GM19455 (cell line): ENCODE measurements at regions not wholly inside any gene's neighbourhood (a gene's known extent, or its start where the extent isn't known, plus 50 kb on each side); places are given as distances from the start of the nearest gene placed in this dataset.
"Not testable (repeated sequence)": the region's sequence is repeated elsewhere in the genome, so short reads cannot be mapped to it uniquely, and the experiment has no call there.

Source experiments
- ATAC-seq: cut with Tn5 transposase; IDR thresholded peaks from one replicate; pipeline ENCODE4 v1.9.1; 2021; ENCODE audit not compliant: unreplicated experiment

DNA sequence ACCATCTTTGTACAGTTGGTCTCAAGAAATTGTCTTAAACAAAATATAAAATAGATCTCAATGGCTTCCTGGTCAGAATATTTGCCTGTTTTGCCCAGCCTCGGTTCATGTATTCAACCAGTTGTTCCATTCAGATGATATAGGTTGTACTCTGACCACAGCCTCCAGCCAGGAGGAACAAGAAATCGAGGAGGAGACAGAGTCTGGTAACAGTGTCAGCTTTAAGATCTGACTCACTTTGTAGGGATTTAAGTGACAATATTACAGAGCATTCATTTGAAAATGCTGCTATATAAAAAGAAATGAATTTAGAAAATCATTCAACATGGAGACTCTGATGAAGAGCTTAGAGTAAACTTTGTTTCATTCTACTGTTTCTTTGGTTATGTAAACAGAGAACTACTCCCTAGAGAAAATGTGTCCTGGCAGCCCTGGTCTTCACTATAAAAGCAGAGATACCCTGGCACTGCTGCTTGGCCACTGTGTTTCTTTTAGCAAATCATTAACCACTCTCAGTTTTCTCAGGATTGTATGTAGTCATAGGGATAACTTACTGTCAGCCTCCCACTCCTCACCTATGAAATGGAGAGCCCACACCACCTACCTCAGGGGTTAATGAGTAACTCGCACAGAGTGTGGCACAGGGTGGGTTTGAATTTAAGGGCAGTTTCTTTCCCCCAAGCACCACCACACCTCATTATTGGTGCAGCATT is 53.5 kb downstream of the PAGE2 start:
- no peak for ATAC-seq

DNA sequence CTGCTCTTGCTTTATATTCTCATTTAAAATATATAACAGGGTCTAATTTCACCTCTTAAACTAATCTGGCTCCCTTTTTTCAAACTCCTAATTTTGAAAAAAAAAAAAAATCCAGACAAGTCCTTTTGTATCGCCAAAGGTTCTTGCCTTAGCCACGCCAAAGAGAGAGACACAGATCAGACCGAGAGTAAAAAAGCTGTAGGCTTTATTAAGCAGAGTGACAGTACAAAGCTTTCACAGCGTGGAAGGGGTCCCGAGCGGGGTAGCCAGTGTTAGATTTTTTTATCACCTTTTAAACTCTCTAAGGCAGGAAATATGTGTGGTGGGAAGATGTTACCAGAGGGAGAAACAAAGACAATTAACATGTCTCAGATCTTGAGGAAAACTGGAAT is 54.1 kb downstream of the PAGE2 start:
- no peak for ATAC-seq

DNA sequence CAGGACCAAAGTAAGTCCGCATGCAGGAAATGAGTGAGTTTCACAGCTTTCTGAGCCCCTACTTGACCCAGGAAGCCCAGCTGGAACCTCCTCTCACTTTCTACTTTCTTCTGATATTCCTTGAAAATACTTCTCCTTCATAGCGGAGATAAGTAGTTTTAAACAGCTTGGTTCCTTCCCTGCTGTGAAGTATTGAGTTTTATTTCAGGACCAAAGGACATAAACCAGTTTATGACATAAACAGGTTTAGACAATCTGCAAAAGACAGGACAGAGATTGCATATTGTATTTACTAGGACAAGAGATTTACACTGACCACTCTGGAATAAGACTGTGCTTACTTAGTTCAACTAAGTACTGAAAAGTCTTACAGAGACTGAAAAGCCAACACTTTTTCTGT is 54.8 kb downstream of the PAGE2 start:
- ATAC-seq = no peak

DNA sequence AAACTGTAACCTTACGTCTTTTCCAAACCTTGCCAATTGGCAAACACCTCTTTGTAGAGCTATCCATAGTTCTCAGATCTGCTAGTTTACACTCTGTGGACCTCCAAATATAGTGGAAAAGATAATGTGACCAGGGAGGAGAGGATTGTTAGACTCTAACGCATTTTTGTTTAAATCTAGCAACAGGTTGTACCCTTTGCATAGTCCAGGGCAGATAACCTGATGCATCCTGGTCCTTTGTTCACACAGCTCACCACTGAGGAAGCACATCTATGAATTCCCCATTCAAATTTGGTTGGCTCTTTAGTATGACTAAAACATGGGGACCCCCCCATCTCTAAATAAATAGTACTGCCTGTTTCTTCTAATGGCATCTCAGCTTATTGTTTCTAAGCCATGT is 55.9 kb downstream of the PAGE2 start:
- no peak for ATAC-seq

DNA sequence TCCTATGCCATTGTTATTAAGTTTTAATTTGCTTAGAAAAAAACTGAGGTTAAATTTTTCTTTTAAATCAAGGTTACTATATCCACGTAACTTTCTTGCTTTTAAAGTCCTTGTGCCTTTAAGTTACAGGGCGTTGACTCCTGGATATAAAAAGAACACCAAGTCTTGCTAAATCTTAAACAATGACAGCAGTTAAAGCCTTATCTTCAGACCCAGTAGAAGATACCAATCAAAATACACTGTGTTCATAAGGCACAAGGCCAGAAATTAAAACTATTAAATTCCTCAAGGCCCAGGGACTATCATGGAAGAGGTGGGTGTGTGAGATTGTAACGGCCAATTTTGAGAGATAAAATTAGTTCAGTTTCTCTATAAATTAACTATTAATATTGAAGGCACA is 60.4 kb downstream of the PAGE2 start:
- ATAC-seq = no peak

DNA sequence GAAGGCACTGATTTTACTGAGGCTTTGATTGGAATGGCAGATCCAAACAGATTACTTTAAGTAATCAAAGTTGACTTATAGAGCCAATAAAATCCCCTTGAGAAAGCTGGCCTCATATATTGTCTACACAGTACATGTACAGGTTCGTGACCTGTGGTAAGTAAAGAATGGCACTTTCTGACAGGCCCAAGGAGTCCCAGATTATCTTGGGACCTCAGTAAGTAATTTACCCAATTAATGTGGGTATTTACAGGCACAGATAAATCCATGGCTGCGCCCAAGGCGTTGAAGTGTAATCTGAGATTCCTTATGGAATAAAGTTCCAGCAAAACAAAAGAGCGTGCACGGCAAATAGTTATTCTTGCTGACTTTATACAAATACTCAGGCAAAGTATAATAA is 62.4 kb downstream of the PAGE2 start:
- no peak for ATAC-seq

DNA sequence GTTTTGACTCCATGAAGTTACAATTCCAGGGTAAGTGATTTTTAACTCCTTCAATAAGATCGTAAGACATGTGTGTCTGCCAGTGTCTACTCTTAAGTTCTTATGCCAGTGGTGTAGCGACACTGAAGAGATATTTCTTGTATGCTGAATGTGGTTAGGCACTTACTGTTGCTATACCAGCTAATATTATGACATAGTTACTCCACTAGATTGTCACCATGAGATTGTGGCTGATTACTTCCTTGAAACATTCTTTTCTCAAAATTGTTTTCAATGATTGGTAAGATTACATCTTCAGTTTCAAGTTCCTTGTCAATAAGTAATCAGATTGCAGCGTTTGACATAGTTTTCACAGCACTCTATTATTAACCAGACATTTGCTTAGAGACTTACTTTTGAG is 60.6 kb upstream of the PAGE5 start:
- no peak for ATAC-seq

DNA sequence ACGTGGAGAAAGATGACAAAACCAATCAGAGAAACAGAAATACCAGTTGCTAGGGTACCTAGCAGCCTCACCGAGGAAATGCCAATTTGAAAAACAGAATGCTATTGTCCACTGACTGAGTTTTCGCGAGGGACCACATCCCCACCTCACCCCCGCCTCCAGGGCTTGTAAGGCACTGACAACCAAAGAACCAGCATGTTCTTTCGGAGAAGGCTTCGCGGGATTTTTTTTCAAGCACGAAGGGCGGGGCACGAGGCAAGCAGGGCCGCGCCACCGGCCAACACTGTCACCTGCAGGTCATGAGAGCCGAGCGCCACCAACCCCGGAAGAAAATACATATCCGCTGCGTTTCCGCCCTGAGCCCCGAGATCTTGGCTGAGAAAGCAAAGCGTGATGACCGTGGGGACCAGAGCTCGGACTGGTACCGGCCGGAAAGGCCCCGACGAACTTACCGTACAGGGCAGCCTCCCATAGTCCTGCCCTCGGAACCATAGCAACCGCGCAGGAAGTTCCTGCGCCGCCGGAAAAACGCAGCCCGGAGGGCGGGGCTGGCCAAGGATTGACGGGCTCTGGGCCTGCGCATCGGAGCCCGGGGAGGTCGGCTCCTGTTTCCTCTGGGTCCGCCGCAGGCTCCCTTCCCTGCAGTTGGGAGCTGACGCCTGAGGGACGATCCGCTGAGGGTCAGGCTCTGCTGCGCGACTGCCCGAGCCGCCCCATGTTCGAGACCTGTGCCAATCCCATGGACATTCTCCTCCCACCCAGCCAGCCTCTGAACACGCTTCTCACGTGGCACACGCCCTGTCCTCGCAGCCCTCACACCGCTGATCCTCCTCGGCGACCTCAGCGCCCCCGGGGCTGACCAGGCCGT is 59.2 kb upstream of the PAGE5 start:
- peak; percentile 96 for ATAC-seq

DNA sequence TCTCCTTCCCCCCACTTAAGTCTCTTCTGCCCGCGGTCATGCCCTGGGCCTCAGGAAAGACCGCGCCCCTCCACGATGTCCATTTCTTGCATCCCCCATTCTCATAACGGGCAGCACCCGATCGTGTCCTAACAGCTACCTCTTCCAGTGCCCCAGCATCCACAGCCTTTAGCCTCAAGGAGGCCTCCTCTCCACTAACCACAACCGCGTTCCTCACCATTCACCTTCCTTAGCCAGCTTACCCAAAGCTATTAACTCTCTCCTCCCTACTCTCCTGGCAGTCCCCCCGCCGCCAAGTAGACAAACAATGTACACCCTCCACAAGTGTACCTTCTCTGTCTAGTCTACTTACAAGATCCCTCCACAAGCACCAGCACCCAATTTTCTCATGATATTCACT is 58.6 kb upstream of the PAGE5 start:
- ATAC-seq = peak; percentile 6

DNA sequence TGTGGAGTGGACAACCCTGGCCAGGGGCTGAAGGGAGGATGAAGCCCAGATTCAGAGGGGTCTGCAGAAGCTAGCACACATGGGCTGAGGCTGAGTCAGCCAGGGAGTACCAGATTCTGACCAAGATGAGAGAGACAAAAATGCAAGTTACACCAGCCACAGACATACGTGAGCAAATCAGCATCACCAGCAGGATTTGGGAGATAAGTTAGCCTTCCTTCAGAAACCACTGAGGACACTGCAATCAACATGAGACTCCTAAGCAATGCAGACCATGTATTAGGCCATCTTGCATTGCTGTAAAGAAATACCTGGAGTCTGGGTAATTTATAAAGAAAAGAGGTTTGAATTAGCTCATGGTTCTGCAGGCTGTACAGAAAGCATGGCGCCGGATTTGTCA is 57.0 kb upstream of the PAGE5 start:
- ATAC-seq = no peak

DNA sequence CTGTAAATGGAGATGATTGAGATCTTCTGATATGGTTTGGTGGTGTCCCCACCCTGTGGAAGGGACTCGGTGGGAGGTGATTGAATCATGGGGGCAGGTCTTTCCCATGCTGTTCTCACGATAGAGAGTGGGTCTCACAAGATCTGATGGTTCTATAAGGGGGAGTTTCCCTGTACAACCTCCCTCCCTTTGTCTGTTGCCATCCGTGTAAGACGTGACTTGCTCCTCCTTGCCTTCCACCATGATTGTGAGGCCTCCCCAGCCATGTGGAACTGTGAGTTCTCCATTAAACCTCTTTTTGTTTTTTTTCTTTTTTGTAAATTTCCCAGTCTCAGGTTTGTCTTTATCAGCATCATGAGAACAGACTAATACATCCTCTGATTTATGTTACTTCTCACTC is 55.1 kb upstream of the PAGE5 start:
- ATAC-seq = not testable (repeated sequence)

DNA sequence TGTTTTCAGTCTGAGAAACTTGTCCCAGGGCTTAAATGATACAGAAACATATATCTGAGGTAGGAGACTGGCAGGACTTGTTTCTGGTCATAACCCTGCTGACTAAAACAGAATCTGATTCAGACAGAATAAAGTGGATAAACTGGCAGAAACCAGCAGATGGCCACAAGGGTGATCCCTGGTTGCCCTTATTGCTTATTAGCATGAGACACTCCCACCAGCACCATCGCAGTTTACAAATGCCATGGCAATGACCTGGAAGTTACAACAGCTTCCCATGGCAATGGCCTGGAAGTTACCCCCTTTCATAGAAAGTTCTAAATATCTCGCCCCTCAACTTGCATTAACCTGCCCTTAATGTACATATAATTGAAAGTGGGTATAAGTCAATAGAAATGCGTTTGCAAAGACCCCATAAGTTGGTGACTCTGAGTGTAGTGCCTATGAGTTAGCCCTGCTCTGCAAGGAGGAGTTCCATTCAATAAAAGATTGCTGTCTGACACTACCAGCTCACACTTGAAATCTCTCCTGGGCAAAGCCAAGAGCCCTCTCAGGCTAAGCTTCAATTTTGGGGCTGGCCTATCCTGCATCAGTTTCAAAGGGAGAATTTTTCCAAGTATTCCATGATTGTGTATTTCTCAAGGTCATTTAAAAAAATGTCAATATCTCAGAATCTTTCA is 52.9 kb upstream of the PAGE5 start:
- ATAC-seq = no peak

DNA sequence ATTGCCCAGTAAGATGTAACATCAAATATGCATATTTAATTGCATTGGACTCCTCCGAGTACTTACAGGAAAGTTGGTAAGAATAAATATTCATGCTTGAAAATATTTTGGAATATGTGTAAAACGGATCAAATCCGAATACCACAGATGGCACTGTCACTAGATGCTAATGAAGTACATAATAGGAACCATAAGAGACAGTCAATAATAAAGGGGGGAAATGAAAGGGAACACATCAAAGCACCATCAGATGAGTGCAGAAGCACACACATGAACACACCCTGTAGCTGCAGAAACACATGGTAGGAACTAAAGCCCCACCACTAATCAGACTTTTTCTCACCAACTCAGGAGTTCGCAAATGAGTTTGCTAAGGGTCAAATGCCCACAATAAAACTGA is 52.2 kb upstream of the PAGE5 start:
- no peak for ATAC-seq

DNA sequence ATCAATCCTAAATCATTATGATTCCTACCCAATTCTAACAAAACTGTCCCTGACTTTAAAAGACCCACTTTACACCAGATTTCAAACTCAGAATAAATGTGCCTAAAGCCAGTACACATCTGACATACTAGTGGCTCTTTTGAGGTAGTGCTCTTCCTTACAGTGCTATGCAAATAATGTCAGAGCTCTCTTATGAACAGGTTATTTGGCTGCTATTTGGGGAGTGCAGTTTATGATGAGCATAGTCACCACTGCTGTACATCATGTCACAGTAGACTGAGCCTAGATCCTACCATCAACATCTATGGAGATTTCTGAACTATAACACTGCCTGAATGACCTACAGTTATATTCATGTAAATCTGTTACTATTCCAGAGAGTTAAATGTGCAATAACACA is 50.4 kb upstream of the PAGE5 start:
- no peak for ATAC-seq
